Breast epithelium (tissue), 4 donors: ENCODE measurements at regions not wholly inside any gene's neighbourhood (a gene's known extent, or its start where the extent isn't known, plus 50 kb on each side); places are given as distances from the start of the nearest gene placed in this dataset.

Experiments
- DNase-seq, 2 donors: peaks; one replicate each; pipeline ENCODE4 v3.0.0-alpha.2; 2019; ENCODE audit warnings: low spot score in 2 of 2
- H3K27ac ChIP-seq, 2 donors: fragments of 200-600 bp; sonication (generic) in 1 of 2; one replicate each; pipeline ENCODE4 v1.5.1; 2016 to 2019; ENCODE audit warnings: mild to moderate bottlenecking in 1 of 2
- H3K27me3 ChIP-seq, 2 donors: fragments of 200-600 bp; sonication (generic) in 1 of 2; one replicate each; pipeline versions ENCODE4 v1.5.1 to v1.6.0; 2017 to 2019; ENCODE audit warnings: control low read depth in 1 of 2, mild to moderate bottlenecking in 1 of 2
- H3K36me3 ChIP-seq: fragments of 200-600 bp; one replicate; pipeline ENCODE4 v1.5.1; 2019
- H3K4me1 ChIP-seq, 2 donors: fragments of 200-600 bp; sonication (generic); one replicate each; pipeline ENCODE4 v1.5.1; 2016 to 2019; ENCODE audit warnings: control low read depth in 1 of 2
- H3K4me3 ChIP-seq, 3 donors: fragments of 200-600 bp; sonication (generic); 1 replicate in 2 of 3; 2 replicates in 1 of 3; pipeline ENCODE4 v1.5.1; 2016 to 2019; ENCODE audit warnings: mild to moderate bottlenecking in 3 of 3, moderate library complexity in 2 of 3
- H3K9me3 ChIP-seq, 2 donors: fragments of 200-600 bp; sonication (generic) in 1 of 2; one replicate each; pipeline ENCODE4 v1.5.1; 2016 to 2019; ENCODE audit warnings: control low read depth in 1 of 2
- POLR2A ChIP-seq: fragments of 450-650 bp; IDR thresholded peaks from one replicate; pipeline ENCODE4 v1.6.1; 2016; ENCODE audit warnings: antibody characterized with exemption, mild to moderate bottlenecking, moderate library complexity
- POLR2AphosphoS5 ChIP-seq, 3 donors: sonication (generic); formaldehyde crosslinking; IDR thresholded peaks; one replicate each; pipeline ENCODE4 v1.6.1; 2017; ENCODE audit warnings: antibody characterized with exemption in 3 of 3
- intact Hi-C: fragments of 100-400 bp; cut with DNase I; formaldehyde crosslinking; loops from one replicate; pipeline ENCODE4 v1.15.1; 2023; ENCODE audit warnings: low total_unique reads
- TF ChIP-seq, protein P1 (sequence below), 3 donors: fragments of 450-650 bp; IDR thresholded peaks; one replicate each; pipeline ENCODE4 v1.5.1; 2016 to 2017; ENCODE audit warnings: antibody characterized with exemption in 3 of 3, mild to moderate bottlenecking in 3 of 3, moderate library complexity in 3 of 3

DNA sequence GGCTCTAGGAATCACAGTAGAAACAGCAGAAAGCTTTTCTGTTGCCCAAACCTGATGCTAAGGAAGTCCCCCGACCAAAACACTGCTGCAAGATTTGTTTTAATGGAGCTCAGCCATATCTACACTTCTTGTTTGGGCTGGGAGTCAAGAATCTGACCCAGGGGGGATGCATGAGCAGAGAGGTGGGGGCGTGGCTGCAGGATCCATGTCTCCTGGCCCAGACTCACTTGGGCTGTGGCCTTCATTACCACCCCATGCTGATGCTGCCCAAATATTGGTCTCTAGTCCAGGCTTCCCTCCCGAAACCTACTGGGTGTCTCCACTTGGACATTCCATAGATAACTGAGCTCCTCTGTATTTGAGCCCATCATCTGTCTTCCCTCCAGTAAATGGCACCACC, 361.5 kb upstream of the LARGE1 start:
- intact Hi-C loops = no loop called here
- Histone ChIP-seq H3K4me1 (no peaks in the 10 kb centered on the region), H3K4me3 (no peak overlapping the region), H3K27ac (no peak overlapping the region), H3K27me3 (no peaks in the 10 kb centered on the region), H3K9me3 (no peaks in the 10 kb centered on the region), H3K36me3 (no peaks in the 10 kb centered on the region)
- TF ChIP-seq POLR2AphosphoS5 (IDR thresholded peaks at IDR 0.05) = no peak
- TF ChIP-seq POLR2A = no peak
- TF ChIP-seq, protein P1, sequence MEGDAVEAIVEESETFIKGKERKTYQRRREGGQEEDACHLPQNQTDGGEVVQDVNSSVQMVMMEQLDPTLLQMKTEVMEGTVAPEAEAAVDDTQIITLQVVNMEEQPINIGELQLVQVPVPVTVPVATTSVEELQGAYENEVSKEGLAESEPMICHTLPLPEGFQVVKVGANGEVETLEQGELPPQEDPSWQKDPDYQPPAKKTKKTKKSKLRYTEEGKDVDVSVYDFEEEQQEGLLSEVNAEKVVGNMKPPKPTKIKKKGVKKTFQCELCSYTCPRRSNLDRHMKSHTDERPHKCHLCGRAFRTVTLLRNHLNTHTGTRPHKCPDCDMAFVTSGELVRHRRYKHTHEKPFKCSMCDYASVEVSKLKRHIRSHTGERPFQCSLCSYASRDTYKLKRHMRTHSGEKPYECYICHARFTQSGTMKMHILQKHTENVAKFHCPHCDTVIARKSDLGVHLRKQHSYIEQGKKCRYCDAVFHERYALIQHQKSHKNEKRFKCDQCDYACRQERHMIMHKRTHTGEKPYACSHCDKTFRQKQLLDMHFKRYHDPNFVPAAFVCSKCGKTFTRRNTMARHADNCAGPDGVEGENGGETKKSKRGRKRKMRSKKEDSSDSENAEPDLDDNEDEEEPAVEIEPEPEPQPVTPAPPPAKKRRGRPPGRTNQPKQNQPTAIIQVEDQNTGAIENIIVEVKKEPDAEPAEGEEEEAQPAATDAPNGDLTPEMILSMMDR (IDR thresholded peaks at IDR 0.05) = no peak
- DNase-seq = no peak

GRCh38 chr22:34283844-34284243, 363.6 kb upstream of the LARGE1 start:
- no peak for DNase-seq
- TF ChIP-seq POLR2AphosphoS5 (IDR thresholded peaks at IDR 0.05) (no peak), POLR2A (no peak)
- TF ChIP-seq, protein P1 (IDR thresholded peaks at IDR 0.05) = no peak
- no peaks in the 10 kb centered on the region for H3K4me1 ChIP-seq
- H3K9me3 ChIP-seq = no peaks in the 10 kb centered on the region
- intact Hi-C loops = no loop called here
- H3K27ac ChIP-seq = no peak overlapping the region
- H3K27me3 ChIP-seq = no peaks in the 10 kb centered on the region
- H3K36me3 ChIP-seq = no peaks in the 10 kb centered on the region
- H3K4me3 ChIP-seq = no peak overlapping the region

DNA sequence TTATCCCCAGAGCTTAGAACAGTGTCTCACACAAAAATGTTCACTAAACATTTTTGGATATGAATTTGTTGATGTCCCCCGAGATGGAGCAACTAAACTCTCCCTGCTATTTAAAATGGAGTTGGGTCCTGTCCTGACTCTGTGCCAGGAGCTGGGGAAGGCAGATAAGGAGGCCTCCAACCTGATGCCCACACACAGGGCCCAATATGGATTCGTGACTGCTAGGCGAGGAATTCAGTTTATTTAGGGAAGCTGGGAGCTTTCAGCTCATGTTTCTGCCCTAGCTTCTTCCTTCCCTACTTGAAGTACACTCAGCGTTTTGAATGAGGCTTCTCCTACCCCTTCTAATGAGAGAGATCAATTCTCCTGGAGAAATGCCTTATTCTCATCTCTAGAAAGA, 373.0 kb upstream of the LARGE1 start:
- H3K27me3 ChIP-seq = no peaks in the 10 kb centered on the region
- intact Hi-C loops = no loop called here
- H3K4me3 ChIP-seq = no peak overlapping the region
- no peak for TF ChIP-seq POLR2A
- no peak for TF ChIP-seq POLR2AphosphoS5 (IDR thresholded peaks at IDR 0.05)
- TF ChIP-seq, protein P1 (IDR thresholded peaks at IDR 0.05) = no peak
- no peaks in the 10 kb centered on the region for H3K36me3 ChIP-seq
- no peaks in the 10 kb centered on the region for H3K9me3 ChIP-seq
- H3K4me1 ChIP-seq = no peaks in the 10 kb centered on the region
- DNase-seq = no peak
- no peak overlapping the region for H3K27ac ChIP-seq

DNA sequence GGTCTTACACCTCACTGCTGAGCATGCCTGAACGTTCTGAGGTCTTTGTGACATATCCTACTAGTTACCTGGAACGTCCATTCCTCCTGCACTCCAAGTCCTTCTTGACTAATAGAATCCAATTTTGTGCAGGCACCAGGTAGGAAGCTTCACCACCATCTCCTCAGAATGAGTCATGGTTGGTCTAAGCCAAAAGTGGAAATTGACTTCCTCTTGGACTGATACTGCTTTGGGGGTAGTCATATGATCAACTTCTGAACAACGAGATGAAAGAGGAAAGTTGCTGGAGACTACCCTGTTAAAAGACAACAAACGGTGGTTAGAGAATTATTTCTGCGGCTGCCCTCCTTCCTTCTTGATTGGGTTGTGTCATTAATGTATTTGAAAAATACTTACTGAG, 374.2 kb upstream of the LARGE1 start:
- no peak for TF ChIP-seq POLR2A
- no peak for TF ChIP-seq POLR2AphosphoS5 (IDR thresholded peaks at IDR 0.05)
- TF ChIP-seq, protein P1 (IDR thresholded peaks at IDR 0.05) = no peak
- intact Hi-C loops = no loop called here
- Histone ChIP-seq H3K4me1 (no peaks in the 10 kb centered on the region), H3K36me3 (no peaks in the 10 kb centered on the region), H3K9me3 (no peaks in the 10 kb centered on the region), H3K27ac (no peak overlapping the region), H3K27me3 (no peaks in the 10 kb centered on the region), H3K4me3 (no peak overlapping the region)
- no peak for DNase-seq

- Histone ChIP-seq H3K4me1 (no peaks in the 10 kb centered on the region), H3K4me3 (no peak overlapping the region), H3K27me3 (no peaks in the 10 kb centered on the region), H3K36me3 (no peaks in the 10 kb centered on the region), H3K27ac (no peak overlapping the region), H3K9me3 (no peaks in the 10 kb centered on the region)
- DNase-seq = no peak
- TF ChIP-seq POLR2AphosphoS5 (IDR thresholded peaks at IDR 0.05) (no peak), POLR2A (no peak)
- TF ChIP-seq, protein P1 (IDR thresholded peaks at IDR 0.05) = no peak
- intact Hi-C loops = no loop called here
Observed at GRCh38 chr22:34294986-34295385, 374.7 kb upstream of the LARGE1 start.
